ENCODE measurements at regions not wholly inside any gene's neighbourhood (a gene's known extent, or its start where the extent isn't known, plus 50 kb on each side); places are given as distances from the start of the nearest gene placed in this dataset.
"Not testable (repeated sequence)": the region's sequence is repeated elsewhere in the genome, so short reads cannot be mapped to it uniquely, and the experiment has no call there.

DNA sequence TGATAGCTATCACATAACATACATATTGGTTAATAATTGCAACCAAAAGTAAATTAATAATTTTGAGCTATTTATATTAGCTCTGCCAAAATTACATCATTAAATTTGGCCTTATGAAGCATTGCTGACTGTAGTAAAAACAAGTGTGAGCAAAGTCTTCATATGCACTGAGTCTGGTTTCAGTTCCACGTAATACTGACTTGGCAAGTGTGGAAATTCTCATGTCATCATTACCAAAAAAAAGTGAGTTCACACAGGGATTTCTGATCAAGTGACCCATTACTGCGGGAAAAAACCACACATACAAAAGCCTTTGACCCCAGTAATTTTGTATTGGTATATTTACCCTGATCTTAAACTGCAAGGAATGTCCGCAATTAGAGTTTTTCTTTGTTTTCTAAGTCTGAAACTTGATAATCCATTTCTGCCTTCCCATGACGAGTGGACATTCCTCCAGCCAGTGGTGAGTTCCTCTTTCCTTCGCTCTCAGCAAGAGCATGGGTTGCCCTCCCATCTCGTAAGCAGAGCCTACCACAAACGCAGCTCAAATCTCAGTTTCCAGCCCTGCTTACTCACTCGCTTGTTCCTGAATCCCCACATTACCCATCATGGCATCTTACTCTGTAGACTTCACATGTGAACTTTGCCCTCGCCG lies 220.2 kb upstream of the DMRT1 start:
- H3K36me3 Mint-ChIP-seq, result no peaks in the 10 kb centered on the region
- no peak for ATAC-seq
- Histone ChIP-seq H3K36me3 (ENCODE audit: control insufficient read depth, insufficient read depth, low read length) (no peaks in the 10 kb centered on the region), H3K4me3 (ENCODE audit: low read length) (no peak overlapping the region), H3K27me3 (ENCODE audit: control insufficient read depth, insufficient read depth, low read length) (no peaks in the 10 kb centered on the region), H3K9me3 (ENCODE audit: control insufficient read depth, insufficient read depth, low read length) (no peaks in the 10 kb centered on the region), H3K27ac (ENCODE audit: low read length) (no peak overlapping the region), H3K4me1 (ENCODE audit: control insufficient read depth, insufficient read depth, low read length) (no peaks in the 10 kb centered on the region)
- H3K27ac Mint-ChIP-seq, result no peak overlapping the region
- TF ChIP-seq, protein P1, sequence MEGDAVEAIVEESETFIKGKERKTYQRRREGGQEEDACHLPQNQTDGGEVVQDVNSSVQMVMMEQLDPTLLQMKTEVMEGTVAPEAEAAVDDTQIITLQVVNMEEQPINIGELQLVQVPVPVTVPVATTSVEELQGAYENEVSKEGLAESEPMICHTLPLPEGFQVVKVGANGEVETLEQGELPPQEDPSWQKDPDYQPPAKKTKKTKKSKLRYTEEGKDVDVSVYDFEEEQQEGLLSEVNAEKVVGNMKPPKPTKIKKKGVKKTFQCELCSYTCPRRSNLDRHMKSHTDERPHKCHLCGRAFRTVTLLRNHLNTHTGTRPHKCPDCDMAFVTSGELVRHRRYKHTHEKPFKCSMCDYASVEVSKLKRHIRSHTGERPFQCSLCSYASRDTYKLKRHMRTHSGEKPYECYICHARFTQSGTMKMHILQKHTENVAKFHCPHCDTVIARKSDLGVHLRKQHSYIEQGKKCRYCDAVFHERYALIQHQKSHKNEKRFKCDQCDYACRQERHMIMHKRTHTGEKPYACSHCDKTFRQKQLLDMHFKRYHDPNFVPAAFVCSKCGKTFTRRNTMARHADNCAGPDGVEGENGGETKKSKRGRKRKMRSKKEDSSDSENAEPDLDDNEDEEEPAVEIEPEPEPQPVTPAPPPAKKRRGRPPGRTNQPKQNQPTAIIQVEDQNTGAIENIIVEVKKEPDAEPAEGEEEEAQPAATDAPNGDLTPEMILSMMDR (IDR thresholded peaks at IDR 0.05), result no peak
- intact Hi-C loops (cut with micrococcal nuclease), result no loop called here
- no peaks in the 10 kb centered on the region for H3K4me1 Mint-ChIP-seq
- H3K27me3 Mint-ChIP-seq (ENCODE audit: low read depth in 2 of 2), result peaks cover 3 to 7% of the 10 kb centered on the region in 2 donors
- DNase-seq, result no peak
- no peaks in the 10 kb centered on the region for H3K9me3 Mint-ChIP-seq
- H3K4me3 Mint-ChIP-seq, result no peak overlapping the region
- WGBS (ENCODE audit: insufficient coverage), result 78% methylated on average over 9 of the region's 10 CpGs

DNA sequence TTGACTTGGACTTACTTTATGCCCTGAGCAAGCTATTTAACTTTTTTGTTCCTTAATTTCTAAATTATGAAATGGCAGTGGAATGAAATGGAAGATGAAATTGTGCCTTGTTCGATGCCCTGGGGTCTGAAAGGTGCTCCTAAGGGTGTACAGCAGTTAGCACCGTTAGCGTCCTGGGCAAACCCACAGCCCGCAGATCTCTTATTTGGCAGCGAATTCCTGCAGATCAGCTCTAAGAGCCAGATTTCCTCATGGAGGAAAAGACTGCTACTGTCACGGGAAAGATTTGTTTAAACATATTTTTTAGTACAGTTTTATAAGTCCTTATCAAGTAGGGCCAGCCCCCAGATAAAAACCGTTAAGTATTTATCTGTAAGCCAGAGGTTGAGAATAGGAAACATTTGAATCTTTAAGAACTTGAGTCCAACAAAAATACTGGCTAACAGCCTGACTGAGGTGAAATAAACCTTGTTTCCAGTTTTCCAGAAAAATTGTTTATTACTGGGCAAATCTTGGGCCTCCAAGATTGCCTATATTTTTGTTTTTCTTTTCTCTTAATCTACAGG lies 216.5 kb upstream of the DMRT1 start:
- Mint-ChIP-seq H3K36me3 (no peaks in the 10 kb centered on the region), H3K4me3 (no peak overlapping the region), H3K27ac (no peak overlapping the region), H3K27me3 (ENCODE audit: low read depth in 2 of 2) (peaks cover 0 to 6% of the 10 kb centered on the region in 2 donors), H3K9me3 (no peaks in the 10 kb centered on the region), H3K4me1 (no peaks in the 10 kb centered on the region)
- Histone ChIP-seq H3K27me3 (ENCODE audit: control insufficient read depth, insufficient read depth, low read length) (no peaks in the 10 kb centered on the region), H3K36me3 (ENCODE audit: control insufficient read depth, insufficient read depth, low read length) (no peaks in the 10 kb centered on the region), H3K4me3 (ENCODE audit: low read length) (no peak overlapping the region), H3K4me1 (ENCODE audit: control insufficient read depth, insufficient read depth, low read length) (no peaks in the 10 kb centered on the region), H3K27ac (ENCODE audit: low read length) (no peak overlapping the region), H3K9me3 (ENCODE audit: control insufficient read depth, insufficient read depth, low read length) (no peaks in the 10 kb centered on the region)
- 65% methylated on average over 6 of the region's 7 CpGs for WGBS (ENCODE audit: insufficient coverage)
- intact Hi-C loops (cut with micrococcal nuclease), result no loop called here
- TF ChIP-seq, protein P1 (IDR thresholded peaks at IDR 0.05), result no peak
- ATAC-seq (no peak), DNase-seq (no peak)

DNA sequence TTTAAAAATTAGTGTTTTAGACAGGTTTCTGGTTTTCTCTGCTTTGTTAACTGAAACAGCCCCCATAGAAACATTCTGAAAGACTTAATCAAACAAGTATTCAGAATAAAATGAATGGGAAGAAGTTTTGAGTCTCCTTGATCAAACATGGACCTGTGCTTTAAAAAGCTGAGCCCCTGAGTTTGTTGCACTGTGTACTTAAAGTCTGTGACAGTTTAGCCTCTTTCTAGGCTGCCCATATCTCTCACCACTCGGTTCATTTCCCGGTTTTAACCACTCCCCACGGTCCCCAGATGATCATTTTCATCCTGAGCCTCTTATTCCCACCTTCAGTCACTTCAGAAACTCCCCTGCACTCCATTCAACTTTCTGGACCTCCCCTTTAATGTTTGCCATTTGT lies 215.9 kb upstream of the DMRT1 start:
- TF ChIP-seq, protein P1 (IDR thresholded peaks at IDR 0.05), result no peak
- intact Hi-C loops (cut with micrococcal nuclease), result no loop called here
- Histone ChIP-seq H3K4me3 (ENCODE audit: low read length) (no peak overlapping the region), H3K9me3 (ENCODE audit: control insufficient read depth, insufficient read depth, low read length) (no peaks in the 10 kb centered on the region), H3K27me3 (ENCODE audit: control insufficient read depth, insufficient read depth, low read length) (no peaks in the 10 kb centered on the region), H3K36me3 (ENCODE audit: control insufficient read depth, insufficient read depth, low read length) (no peaks in the 10 kb centered on the region), H3K4me1 (ENCODE audit: control insufficient read depth, insufficient read depth, low read length) (no peaks in the 10 kb centered on the region), H3K27ac (ENCODE audit: low read length) (no peak overlapping the region)
- H3K9me3 Mint-ChIP-seq, result no peaks in the 10 kb centered on the region
- H3K4me3 Mint-ChIP-seq, result no peak overlapping the region
- no peak for ATAC-seq
- H3K4me1 Mint-ChIP-seq, result no peaks in the 10 kb centered on the region
- H3K27ac Mint-ChIP-seq, result no peak overlapping the region
- peaks cover 0 to 6% of the 10 kb centered on the region in 2 donors for H3K27me3 Mint-ChIP-seq (ENCODE audit: low read depth in 2 of 2)
- 34% methylated on average over 3 of the region's 3 CpGs for WGBS (ENCODE audit: insufficient coverage)
- no peaks in the 10 kb centered on the region for H3K36me3 Mint-ChIP-seq
- DNase-seq, result no peak

DNA sequence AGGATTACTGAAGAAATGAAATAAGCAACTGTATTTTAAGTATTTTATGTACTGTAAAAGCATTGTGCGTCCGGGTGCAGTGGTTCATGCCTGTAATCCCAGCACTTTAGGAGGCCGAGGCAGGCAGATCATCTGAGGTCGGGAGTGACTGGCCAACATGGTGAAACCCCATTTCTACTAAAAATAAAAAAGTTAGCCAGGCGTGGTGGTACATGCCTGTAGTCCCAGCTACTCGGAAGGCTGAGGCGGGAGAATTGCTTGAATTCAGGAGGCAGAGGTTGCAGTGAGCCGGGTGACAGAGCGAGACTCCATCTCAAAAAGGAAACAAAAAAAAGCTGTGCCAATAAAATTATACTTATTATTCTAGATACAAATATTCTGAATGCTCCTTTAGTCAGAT lies 215.4 kb upstream of the DMRT1 start:
- H3K4me3 Mint-ChIP-seq; intact Hi-C loops (cut with micrococcal nuclease); H3K36me3 ChIP-seq (ENCODE audit: control insufficient read depth, insufficient read depth, low read length); DNase-seq; H3K4me1 ChIP-seq (ENCODE audit: control insufficient read depth, insufficient read depth, low read length); ATAC-seq; H3K9me3 ChIP-seq (ENCODE audit: control insufficient read depth, insufficient read depth, low read length); H3K36me3 Mint-ChIP-seq; H3K27ac Mint-ChIP-seq; H3K4me1 Mint-ChIP-seq; H3K4me3 ChIP-seq (ENCODE audit: low read length); H3K9me3 Mint-ChIP-seq; H3K27me3 Mint-ChIP-seq (ENCODE audit: low read depth in 2 of 2); H3K27me3 ChIP-seq (ENCODE audit: control insufficient read depth, insufficient read depth, low read length); H3K27ac ChIP-seq (ENCODE audit: low read length): not testable (repeated sequence)
- WGBS (ENCODE audit: insufficient coverage), result 93% methylated on average over 8 of the region's 9 CpGs
